GM12874 (cell line): ENCODE measurements at regions not wholly inside any gene's neighbourhood (a gene's known extent, or its start where the extent isn't known, plus 50 kb on each side); places are given as distances from the start of the nearest gene placed in this dataset.

ENCODE experiments used
- TF ChIP-seq, protein P1 (sequence below): IDR thresholded peaks from 2 replicates; pipeline ENCODE4 v1.5.1; 2011; ENCODE audit warnings: low read depth, mild to moderate bottlenecking, control low read depth, low read length, moderate library complexity; ENCODE audit not compliant: insufficient read depth

GRCh38 chr15:62476163-62476562 lies 311.1 kb upstream of the C2CD4B start:
- TF ChIP-seq, protein P1, sequence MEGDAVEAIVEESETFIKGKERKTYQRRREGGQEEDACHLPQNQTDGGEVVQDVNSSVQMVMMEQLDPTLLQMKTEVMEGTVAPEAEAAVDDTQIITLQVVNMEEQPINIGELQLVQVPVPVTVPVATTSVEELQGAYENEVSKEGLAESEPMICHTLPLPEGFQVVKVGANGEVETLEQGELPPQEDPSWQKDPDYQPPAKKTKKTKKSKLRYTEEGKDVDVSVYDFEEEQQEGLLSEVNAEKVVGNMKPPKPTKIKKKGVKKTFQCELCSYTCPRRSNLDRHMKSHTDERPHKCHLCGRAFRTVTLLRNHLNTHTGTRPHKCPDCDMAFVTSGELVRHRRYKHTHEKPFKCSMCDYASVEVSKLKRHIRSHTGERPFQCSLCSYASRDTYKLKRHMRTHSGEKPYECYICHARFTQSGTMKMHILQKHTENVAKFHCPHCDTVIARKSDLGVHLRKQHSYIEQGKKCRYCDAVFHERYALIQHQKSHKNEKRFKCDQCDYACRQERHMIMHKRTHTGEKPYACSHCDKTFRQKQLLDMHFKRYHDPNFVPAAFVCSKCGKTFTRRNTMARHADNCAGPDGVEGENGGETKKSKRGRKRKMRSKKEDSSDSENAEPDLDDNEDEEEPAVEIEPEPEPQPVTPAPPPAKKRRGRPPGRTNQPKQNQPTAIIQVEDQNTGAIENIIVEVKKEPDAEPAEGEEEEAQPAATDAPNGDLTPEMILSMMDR = no peak

- TF ChIP-seq, protein P1 = no peak
Measured at GRCh38 chr15:62477929-62478328, 312.8 kb upstream of the C2CD4B start.

DNA sequence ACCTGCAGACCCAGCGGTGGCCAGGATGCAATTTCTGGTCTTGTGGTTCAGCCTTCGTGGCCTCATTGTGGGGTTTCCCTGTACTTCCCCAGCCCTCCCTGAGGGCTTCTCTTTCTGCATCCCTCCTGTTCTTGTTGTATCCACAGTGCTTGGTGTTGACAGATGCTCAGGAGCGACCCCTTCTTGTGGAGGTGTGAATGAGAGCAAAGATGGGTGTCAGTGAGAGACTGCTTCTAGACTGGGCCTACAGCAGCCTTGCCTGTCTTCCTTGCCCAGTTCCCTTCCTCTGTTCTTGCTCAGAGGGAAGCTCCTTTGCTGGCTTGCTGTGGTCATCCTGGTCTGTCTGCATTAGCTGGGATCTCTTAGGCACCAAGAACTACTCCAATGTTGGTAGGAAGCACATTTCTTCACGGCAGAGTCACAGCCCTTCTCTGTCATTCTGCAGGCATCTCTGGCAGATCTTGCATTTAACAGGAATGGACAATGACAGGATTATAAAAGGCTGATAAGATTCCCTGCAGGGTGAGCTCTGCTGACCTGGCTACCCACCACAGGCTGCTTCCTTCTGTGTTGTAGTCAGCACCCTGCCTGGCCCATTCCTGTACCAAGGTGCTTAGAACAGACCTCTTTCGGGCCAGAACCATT lies 317.8 kb upstream of the C2CD4B start:
- TF ChIP-seq, protein P1 = peak; percentile 47; the same call in 1 of the 2 replicates

DNA sequence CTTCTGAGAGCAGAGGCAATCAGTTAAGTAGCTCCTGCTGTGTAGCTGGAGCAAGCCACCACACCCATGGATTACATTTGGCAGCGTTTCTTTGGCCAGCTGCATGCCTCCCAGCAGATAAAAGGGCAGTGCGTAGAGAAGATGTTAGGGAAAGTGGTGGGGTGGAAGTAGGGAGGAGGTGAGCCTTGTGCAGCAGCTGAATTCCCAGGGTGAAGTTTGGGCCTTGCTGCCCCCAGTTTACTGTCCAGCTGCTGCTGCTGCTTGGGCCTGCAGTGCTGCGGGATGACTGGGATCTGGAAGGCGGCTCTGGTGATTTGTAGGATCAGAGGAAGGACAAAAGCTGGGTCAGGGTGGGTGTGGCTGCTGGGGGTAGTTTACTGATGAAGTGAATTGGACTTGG lies 318.7 kb upstream of the C2CD4B start:
- TF ChIP-seq, protein P1 = no peak

DNA sequence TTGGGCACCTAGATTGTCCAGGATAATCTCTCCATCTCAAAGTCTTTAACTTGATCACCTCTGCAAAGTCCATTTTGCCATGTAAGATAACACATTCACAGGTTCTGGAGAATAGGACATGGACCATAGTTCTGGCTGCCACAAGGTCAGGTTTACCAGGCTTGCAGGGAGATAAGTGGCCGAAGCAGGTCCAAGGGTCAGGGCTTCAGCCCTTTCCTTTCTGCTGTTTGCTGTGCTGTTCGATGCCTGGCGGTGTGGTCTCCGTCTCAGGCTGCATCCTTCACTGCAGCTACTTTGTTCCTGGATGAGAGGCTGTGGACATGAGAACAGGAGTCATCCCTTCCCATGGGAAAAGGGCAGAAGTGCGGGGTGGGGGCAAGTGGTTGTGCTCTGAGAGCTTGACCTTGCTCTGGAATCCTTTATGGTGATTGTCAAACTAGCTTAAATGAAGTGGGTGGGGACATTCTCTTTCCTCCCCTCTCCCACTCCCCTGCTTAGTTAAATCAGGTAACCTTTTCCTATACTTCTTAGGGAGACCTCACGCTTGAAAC lies 320.2 kb upstream of the C2CD4B start:
- TF ChIP-seq, protein P1 = no peak

- TF ChIP-seq, protein P1 = no peak
Measured at GRCh38 chr15:62486041-62486440, 321.0 kb upstream of the C2CD4B start.

GRCh38 chr15:62488387-62488786 lies 323.3 kb upstream of the C2CD4B start:
- TF ChIP-seq, protein P1 = no peak
